GM19328 (cell line): ENCODE measurements at regions not wholly inside any gene's neighbourhood (a gene's known extent, or its start where the extent isn't known, plus 50 kb on each side); places are given as distances from the start of the nearest gene placed in this dataset.

Experiments
- ATAC-seq: cut with Tn5 transposase; IDR thresholded peaks from one replicate; pipeline ENCODE4 v1.9.1; 2021; ENCODE audit warnings: mild to moderate bottlenecking, moderate library complexity; ENCODE audit not compliant: unreplicated experiment

DNA sequence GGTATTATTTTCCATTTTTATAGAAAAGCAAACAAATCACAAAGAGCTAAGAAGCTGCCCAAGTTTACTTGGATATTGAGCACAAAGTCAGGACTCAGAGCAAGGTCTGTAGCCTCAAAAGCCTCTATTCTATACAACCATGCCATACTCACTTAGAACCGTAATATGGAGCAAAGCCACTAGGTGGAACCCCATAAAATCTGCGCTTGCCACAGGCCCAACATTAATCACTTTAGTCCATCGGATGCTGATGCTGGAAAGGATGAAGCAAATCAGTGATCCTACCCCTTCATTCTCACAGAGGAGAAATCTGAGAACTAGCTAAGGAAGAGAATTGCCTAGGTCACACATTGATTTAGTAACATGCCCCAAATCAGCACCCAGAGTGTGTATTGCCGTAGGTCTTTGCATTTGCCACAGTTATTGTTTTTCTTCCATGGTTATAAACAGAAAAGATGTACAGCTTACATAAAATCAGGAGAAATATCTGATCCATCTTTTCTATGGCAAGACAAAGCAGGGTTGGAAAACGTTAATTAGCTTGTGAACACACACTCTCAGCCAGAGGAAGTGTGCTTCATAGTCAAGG, 56.7 kb upstream of the RAB38 start:
- peak; percentile 92 for ATAC-seq

- no peak for ATAC-seq
Measured at GRCh38 chr11:88229303-88229702, 54.1 kb upstream of the RAB38 start.
